Tibial nerve (tissue), 4 donors: ENCODE measurements at regions not wholly inside any gene's neighbourhood (a gene's known extent, or its start where the extent isn't known, plus 50 kb on each side); places are given as distances from the start of the nearest gene placed in this dataset. TPM values are rescaled to one million over a fixed set of nuclear protein-coding genes. Genes with fewer than 3 reads are reported as not detected.

ENCODE experiments used
- DNase-seq, 2 donors: peaks; one replicate each; pipeline ENCODE4 v3.0.0-alpha.2; 2019; ENCODE audit warnings: low spot score in 2 of 2
- H3K27ac ChIP-seq, 4 donors: fragments of 200-600 bp; sonication (generic) in 3 of 4; one replicate each; pipeline ENCODE4 v1.5.1; 2017 to 2019; ENCODE audit warnings: mild to moderate bottlenecking in 1 of 4
- H3K27me3 ChIP-seq, 2 donors: fragments of 200-600 bp; sonication (generic) in 1 of 2; one replicate each; pipeline versions ENCODE4 v1.5.1 to v1.6.0; 2017 to 2019
- H3K36me3 ChIP-seq, 3 donors: fragments of 200-600 bp; sonication (generic); one replicate each; pipeline ENCODE4 v1.5.1; 2018 to 2019
- H3K4me1 ChIP-seq, 4 donors: fragments of 200-600 bp; sonication (generic) in 3 of 4; one replicate each; pipeline ENCODE4 v1.5.1; 2017 to 2019
- H3K4me3 ChIP-seq, 4 donors: fragments of 200-600 bp; sonication (generic) in 3 of 4; one replicate each; pipeline ENCODE4 v1.5.1; 2017 to 2019; ENCODE audit warnings: mild to moderate bottlenecking in 1 of 4, moderate library complexity in 1 of 4
- H3K9me3 ChIP-seq, 4 donors: fragments of 200-600 bp; sonication (generic) in 3 of 4; one replicate each; pipeline ENCODE4 v1.5.1; 2017 to 2019
- CTCF ChIP-seq, 5 experiments: fragments of 200-600 bp in 3 of 5; fragments of 450-650 bp in 2 of 5; sonication (generic) in 3 of 5; IDR thresholded peaks; one replicate each; pipeline ENCODE4 v1.5.1; 2016 to 2019; ENCODE audit warnings: antibody characterized with exemption in 5 of 5, mild to moderate bottlenecking in 3 of 5, moderate library complexity in 2 of 5
- EP300 ChIP-seq, 2 donors: sonication (generic); formaldehyde crosslinking; IDR thresholded peaks; one replicate each; pipeline ENCODE4 v1.6.1; 2017; ENCODE audit warnings: antibody characterized with exemption in 2 of 2, mild to moderate bottlenecking in 1 of 2
- POLR2A ChIP-seq, 2 donors: fragments of 450-650 bp; IDR thresholded peaks; one replicate each; pipeline ENCODE4 v1.6.1; 2017; ENCODE audit warnings: antibody characterized with exemption in 2 of 2, mild to moderate bottlenecking in 2 of 2, moderate library complexity in 2 of 2
- WGBS, 2 donors: methylation state at CpG; one replicate each; pipeline ENCODE4 v1.1.5; 2018; 5-methylcytosine and 5-hydroxymethylcytosine counted together
- small RNA-seq: library from RNA; depleted of rRNA; stranded (forward); fragments of <200 nt; gene quantifications from one replicate; pipeline ENCODE3, GENCODE V24; 2016

GRCh38 chr7:94855589-94855988 lies 51.8 kb upstream of the PPP1R9A start:
- no peak overlapping the region for H3K27ac ChIP-seq
- DNase-seq: no peak
- no peak overlapping the region for H3K4me3 ChIP-seq
- H3K4me1 ChIP-seq: no peaks in the 10 kb centered on the region
- H3K36me3 ChIP-seq: no peaks in the 10 kb centered on the region
- TF ChIP-seq CTCF (IDR thresholded peaks at IDR 0.05): no peak
- no peak for TF ChIP-seq EP300 (IDR thresholded peaks at IDR 0.05)
- TF ChIP-seq POLR2A (IDR thresholded peaks at IDR 0.05): no peak
- H3K27me3 ChIP-seq: no peaks in the 10 kb centered on the region
- whole genome bisulfite sequencing, 2 donors: 75 to 78% methylated on average over 2 of the region's 2 CpGs
- no peaks in the 10 kb centered on the region for H3K9me3 ChIP-seq

- Histone ChIP-seq H3K4me3 (no peak overlapping the region), H3K36me3 (no peaks in the 10 kb centered on the region), H3K27me3 (no peaks in the 10 kb centered on the region), H3K4me1 (no peaks in the 10 kb centered on the region), H3K9me3 (no peaks in the 10 kb centered on the region), H3K27ac (no peak overlapping the region)
- TF ChIP-seq POLR2A (IDR thresholded peaks at IDR 0.05) (no peak), EP300 (IDR thresholded peaks at IDR 0.05) (no peak), CTCF (IDR thresholded peaks at IDR 0.05) (no peak)
- no peak for DNase-seq
- 84 to 85% methylated on average over 1 of the region's 1 CpG for WGBS, 2 donors
Observed at GRCh38 chr7:94856643-94857042, 50.8 kb upstream of the PPP1R9A start.

Small RNAs in the stretch of these regions (small RNA-seq; reads per million reads assigned to genes)
- gene RN7SKP129: not detected
- not detected for gene RNU6-956P
